ENCODE measurements at regions not wholly inside any gene's neighbourhood (a gene's known extent, or its start where the extent isn't known, plus 50 kb on each side); places are given as distances from the start of the nearest gene placed in this dataset.
"Not testable (repeated sequence)": the region's sequence is repeated elsewhere in the genome, so short reads cannot be mapped to it uniquely, and the experiment has no call there.

- no peak for DNase-seq
These were observed 406.2 kb upstream of the MMS22L start for GRCh38 chr6:97689078-97689754.

- DNase-seq = no peak
These were observed 414.4 kb upstream of the MMS22L start for GRCh38 chr6:97697456-97697855.

GRCh38 chr6:97701801-97702200 is 418.8 kb upstream of the MMS22L start:
- DNase-seq = no peak

DNA sequence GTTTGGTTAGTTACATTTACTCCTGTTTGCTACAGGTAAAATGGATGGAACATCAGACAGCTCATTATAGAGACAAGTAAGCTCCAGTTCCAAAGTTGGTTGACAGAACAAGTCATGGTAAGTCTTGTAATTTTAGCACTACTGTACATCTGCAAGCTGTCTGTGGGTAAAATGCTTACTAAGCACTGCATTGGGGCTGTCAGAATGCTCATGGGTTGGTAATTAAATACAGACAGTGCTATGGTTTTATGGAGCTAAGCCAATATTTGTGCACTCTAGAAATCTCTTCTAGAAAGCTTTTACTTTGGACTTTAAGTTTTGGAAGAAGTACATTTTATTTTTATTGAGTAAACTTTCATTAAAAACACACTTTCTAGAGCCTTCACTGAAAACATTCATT is 419.2 kb upstream of the MMS22L start:
- no peak for DNase-seq

DNA sequence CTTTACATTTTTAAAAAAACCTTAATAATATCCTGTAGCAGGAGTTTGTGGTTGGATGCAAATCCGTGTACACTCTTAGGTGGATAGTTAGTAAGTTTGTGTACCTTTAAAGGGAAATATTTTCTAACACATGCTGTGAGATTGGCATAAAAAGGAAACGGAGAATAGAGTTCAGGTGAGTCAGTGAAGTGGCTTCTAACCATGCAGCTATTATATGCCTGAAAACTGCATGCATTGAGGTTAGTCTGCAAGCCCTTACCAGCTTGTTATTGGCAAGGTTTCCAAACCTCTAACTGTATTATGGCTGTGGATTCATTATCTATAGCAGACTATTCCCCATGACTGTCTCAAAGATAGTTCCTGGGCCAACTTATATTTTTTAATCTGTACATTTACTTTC is 420.6 kb upstream of the MMS22L start:
- no peak for DNase-seq

DNA sequence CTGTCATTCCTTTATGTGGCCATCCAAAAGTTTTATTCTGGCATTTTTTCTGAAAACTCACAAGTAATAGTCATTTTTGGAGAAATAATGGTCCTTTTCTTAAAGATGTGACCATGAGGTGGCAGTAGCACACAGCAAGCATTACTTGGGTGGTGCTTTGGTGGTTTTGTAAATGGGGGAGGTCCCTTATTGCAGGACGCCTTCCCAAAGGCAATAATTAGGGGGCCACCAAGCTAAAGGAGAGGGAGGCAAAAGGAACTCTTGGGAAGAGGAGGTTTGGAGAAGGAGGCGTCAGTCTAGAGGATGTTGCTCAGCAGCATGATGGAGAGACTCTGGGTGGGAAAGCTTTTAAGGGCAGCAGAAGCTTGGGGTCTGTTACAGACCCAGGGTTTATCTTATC is 422.6 kb upstream of the MMS22L start:
- DNase-seq = no peak

DNA sequence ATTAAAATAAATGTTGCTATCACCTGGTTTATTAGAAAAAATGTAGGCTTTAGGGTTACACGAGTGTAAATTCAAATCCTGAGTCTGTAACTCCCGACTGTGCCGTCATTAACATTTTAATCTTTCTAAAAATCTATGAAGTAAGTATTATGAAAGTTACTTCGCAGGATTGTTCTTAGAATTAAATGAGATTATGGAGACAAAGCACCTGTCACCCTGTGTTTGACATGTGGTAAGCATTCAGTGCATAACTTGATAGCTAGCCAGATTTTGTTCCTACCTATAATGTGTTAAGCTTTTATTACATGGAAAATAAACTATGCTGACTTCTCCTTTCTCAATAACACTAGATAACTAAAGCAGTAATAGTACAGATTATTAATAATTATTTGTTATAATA is 429.7 kb upstream of the MMS22L start:
- no peak for DNase-seq

- DNase-seq = no peak
These were observed 431.8 kb upstream of the MMS22L start for GRCh38 chr6:97714772-97715171.

- no peak for DNase-seq
These were observed 434.1 kb upstream of the MMS22L start for GRCh38 chr6:97717086-97717485.

DNA sequence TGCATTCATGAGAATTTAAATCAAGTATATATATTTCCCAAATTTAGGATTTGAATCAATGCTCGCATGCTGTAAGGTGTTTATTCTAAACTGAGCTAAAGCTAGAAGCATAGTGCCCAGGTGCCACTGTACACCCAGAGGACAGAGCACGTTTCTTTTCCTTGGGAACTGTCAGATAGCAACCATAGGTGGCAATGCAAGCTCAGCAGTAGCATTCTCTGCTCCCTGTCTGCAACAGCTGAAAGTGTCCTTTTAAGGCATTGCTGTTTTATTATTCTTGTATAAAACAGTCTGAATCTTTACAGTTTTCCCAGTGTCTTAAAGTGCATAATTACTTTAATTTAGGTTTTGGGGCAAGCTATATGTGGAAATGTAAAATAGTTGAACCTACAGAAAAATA is 443.4 kb upstream of the MMS22L start:
- no peak for DNase-seq

DNA sequence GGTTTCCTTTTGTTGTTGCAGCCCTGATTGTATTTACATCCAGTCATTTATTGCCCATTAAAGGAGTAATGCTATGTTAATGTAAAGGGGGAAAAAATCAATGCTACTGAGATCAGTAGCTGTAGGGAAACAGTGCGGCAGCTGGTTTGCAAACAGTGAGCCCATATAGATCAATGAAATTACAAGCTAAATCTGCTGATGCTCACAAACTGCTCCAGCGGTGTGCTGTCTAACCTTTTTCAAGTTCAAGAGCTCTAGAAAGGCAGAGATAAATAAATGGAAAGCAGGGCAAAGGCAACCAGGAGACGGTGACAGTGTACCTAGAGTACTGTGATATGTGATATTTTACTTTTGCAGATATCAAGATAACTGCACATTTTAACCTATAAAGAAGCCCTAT is 449.0 kb upstream of the MMS22L start:
- no peak for DNase-seq

DNA sequence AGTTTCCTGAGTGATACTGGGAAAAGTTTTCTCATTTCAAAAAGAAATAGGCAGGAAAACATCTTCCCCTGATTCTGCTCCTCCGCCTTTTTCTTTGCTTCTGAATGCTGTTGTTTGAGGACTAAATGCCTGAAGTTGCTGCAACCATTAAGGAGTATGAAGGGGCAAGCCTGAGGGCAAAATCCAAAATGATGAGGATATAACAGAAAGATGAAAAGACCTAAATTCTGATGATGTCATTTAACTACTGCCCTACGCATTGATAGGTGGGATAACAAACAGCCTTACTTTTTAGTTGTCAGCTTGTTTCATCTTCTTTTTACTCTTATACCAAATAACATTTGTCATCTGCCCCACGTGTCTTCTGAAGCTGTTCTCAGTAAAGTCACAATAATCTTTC is 474.6 kb upstream of the MMS22L start:
- DNase-seq = no peak

DNA sequence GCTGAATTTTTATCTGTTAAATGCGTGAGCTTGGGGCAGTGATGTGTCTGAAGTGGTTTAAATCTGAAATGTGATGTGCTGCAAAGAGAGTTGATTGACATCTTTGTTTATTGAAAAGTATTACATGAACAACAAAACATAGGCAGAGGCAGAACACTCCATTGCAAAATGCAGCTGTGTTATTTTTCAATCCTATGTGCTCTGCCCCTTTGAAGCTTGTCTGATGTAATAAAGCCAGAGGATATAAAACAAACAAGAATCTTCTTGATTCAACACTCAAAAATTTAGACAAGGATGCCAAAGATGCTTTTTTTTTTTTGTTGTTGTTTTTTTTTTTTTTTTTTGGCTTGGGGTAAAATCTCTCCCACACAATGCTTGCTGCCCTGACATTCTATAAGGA is 482.4 kb upstream of the MMS22L start:
- DNase-seq = no peak

DNA sequence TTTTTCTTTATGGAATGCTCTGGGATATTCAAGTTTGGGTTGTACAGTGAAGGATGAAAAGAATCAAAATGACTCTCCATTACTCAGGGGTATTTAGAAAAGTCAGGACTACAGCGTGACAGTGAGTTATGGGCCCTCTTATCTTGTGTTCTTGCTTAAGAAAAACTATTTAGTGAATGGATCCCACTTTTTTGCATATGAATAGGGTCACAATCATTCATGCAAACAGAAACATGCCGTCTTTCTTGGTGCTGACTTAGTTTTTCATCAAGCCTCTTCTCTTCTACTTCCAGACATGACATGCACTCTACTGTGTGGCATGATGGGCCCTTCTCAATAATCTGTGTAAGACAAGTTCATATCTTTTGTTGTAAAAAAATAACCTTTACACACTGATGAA is 488.4 kb upstream of the MMS22L start:
- DNase-seq = no peak

DNA sequence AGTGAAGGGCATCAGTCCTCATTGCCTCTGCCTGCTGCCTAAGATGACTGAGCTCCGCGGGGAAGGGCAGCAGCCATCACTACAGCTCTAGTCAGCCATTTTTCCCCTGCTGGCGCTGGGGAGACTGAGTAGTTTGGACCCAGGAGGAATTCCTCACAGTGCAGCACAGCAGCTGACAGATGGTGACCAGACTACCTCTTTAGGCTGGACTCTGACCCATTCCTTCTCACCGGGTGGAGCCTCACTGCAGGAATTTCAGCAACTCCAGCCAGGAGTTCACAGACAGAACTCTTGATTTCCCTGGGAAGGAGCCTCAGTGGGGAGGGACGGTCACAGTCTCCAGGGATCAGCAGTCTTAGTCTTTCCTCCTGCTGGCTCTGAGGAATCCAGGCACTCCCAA is 492.0 kb upstream of the MMS22L start:
- DNase-seq = no peak

GRCh38 chr6:97778290-97779038 is 495.4 kb upstream of the MMS22L start:
- DNase-seq = no peak

DNA sequence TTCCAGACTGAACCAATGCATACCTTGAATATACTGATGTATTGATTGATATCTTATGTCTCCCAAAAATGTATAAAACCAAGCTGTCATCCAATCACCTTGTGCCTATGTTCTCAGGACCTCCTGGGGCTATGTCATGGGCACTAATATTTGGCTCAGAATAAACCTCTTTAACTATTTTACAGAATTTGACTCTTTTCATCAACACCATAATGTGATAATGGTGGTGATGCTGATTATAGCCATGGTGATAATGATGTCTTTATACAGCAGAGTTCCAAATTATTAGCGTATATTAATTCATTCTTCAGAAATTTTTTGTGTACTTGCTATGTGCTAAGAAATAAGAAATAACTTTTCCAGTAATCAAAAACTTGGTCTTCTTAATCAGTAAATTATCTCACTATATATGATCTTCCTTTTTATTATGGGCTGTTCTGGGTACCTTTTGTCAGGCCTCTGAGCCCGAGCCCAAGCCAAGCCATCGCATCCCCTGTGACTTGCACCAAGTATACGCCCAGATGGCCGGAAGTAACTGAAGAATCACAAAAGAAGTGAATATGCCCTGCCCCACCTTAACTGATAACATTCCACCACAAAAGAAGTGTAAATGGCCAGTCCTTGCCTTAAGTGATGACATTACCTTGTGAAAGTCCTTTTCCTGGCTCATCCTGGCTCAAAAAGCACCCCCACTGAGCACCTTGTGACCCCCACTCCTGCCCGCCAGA is 496.2 kb upstream of the MMS22L start:
- not testable (repeated sequence) for DNase-seq

GRCh38 chr6:97790926-97791590 is 508.0 kb upstream of the MMS22L start:
- no peak for DNase-seq

- DNase-seq = no peak
These were observed 522.6 kb upstream of the MMS22L start for GRCh38 chr6:97805596-97805995.

GRCh38 chr6:97812940-97813339 is 529.9 kb upstream of the MMS22L start:
- no peak for DNase-seq

GRCh38 chr6:97813889-97814567 is 531.0 kb upstream of the MMS22L start:
- no peak for DNase-seq

DNA sequence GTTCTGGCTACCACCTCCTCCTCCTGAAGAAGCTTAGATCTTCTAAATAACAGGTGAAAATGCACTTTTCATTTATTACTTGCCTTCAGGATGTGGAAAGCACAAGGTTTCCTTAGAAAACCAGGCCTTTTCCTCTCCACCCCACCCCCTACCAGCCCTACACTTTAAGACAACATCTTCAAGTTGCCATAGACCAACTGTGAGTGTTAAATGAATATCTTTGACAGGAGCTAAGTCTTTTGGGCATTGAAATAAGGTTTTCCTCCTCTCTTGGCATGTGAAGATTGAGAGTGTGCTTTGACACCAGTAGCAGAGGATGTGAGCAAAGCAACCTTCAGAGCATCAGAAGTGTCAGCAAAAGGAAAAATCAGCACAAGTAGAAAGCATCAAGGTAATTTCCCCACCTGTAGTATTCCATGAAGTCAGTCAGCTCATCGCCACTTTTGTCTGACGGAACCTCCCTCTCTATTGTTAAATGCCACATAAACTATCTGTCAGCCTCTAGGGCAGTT is 532.3 kb upstream of the MMS22L start:
- no peak for DNase-seq

DNA sequence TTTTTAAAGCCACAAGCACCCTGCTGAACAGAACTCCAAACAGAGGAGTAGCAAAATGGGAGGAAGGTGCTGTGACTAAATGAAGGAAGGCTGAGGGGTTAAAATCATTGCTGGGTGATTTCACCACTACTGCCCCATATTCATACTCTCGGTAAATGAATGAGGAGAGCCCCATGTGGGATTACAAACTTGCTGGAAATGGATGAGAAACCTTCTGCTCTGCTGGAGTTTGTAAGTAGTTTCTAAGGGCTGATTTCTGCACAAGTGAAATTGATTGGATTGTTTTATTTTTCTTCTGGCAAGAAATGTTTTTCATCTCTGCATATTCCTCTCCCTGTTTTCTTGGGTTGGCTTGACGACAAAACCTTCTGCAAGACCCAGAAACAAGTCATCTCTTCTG is 533.5 kb upstream of the MMS22L start:
- no peak for DNase-seq
